HepG2 (cell line): ENCODE measurements at regions not wholly inside any gene's neighbourhood (a gene's known extent, or its start where the extent isn't known, plus 50 kb on each side); places are given as distances from the start of the nearest gene placed in this dataset.

Experiments
- ZNF773 ChIP-seq: sonication (generic); formaldehyde crosslinking; IDR thresholded peaks from 2 replicates; pipeline ENCODE4 v1.4.0; 2020; ENCODE audit warnings: missing genetic modification reagents, borderline replicate concordance
- TF ChIP-seq, protein P1 (sequence below): IDR thresholded peaks from 2 replicates; pipeline ENCODE4 v1.6.1; 2016; ENCODE audit warnings: missing compliant biosample characterization, missing genetic modification reagents, borderline replicate concordance
- TF ChIP-seq, protein P2 (sequence below): sonication (generic); formaldehyde crosslinking; conservative IDR thresholded peaks from 2 replicates; pipeline ENCODE4 v1.4.0; 2020; ENCODE audit warnings: missing genetic modification reagents

- TF ChIP-seq, protein P1, sequence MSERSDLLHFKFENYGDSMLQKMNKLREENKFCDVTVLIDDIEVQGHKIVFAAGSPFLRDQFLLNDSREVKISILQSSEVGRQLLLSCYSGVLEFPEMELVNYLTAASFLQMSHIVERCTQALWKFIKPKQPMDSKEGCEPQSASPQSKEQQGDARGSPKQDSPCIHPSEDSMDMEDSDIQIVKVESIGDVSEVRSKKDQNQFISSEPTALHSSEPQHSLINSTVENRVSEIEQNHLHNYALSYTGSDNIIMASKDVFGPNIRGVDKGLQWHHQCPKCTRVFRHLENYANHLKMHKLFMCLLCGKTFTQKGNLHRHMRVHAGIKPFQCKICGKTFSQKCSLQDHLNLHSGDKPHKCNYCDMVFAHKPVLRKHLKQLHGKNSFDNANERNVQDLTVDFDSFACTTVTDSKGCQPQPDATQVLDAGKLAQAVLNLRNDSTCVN, result no peak
- TF ChIP-seq, protein P2, sequence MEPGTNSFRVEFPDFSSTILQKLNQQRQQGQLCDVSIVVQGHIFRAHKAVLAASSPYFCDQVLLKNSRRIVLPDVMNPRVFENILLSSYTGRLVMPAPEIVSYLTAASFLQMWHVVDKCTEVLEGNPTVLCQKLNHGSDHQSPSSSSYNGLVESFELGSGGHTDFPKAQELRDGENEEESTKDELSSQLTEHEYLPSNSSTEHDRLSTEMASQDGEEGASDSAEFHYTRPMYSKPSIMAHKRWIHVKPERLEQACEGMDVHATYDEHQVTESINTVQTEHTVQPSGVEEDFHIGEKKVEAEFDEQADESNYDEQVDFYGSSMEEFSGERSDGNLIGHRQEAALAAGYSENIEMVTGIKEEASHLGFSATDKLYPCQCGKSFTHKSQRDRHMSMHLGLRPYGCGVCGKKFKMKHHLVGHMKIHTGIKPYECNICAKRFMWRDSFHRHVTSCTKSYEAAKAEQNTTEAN, result no peak
- no peak for TF ChIP-seq ZNF773 (CRISPR knock-in tag)
Measured at GRCh38 chr3:154684021-154684420, 254.0 kb upstream of the GPR149 start.
